ENCODE measurements at regions not wholly inside any gene's neighbourhood (a gene's known extent, or its start where the extent isn't known, plus 50 kb on each side); places are given as distances from the start of the nearest gene placed in this dataset.

DNA sequence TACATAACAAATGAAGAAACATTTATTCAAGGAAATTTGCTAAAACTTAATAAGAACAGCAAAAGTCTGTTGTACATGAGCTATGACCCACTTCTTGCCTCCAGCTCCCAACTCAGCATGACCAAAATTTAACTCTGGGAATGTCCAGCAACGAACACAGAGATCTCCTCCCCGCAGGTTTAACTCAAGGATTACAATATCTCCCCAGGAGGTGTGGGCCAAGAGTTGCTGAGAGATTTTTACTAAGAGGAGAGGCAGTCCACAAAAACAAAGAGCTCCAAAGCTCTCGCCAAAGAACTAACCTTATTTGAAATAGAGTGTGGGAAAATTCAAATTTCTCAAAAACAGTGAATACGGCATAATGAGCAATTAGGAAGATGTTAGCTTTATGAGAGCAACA is 318.5 kb downstream of the GRB14 start:
- no peak for DNase-seq (ENCODE audit: low read depth)

DNA sequence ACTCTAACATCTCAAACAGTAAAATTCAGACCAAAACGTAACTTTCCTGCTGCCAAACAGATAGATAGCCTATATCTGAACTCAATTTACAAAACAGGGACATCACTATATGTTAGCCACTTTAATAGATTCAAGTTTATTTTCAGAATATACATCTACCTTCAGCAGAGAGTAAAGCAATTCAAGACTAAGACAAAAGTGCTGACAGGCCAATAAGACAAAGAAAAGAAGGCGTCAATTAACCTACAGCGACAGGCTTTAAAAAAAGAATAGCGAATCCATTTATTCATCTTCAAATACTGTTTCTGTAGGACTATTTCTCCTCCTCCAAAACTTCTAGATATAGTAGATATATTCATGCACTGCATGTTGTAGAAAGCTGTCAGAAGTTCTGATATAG is 333.0 kb downstream of the GRB14 start:
- no peak for DNase-seq (ENCODE audit: low read depth)

DNA sequence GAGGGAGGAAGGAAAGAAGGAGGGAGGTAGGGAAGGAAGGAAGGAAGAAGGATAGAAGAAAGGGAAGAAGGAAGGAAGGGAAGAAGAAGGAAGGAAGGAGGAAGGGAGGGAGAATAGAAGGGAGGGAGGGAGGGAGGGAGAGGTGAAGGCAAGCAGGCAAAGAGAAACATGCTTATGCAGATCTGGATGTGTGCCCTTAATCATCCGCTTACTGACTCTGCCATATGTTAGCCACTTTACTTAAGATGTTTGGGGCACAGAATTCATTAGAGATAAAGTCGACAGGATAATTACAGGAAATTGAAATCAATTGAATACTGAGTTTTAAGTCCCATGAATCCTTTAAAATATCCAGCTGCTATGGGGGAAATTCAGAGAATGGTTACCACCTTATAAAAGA is 334.2 kb downstream of the GRB14 start:
- no peak for DNase-seq (ENCODE audit: low read depth)

DNA sequence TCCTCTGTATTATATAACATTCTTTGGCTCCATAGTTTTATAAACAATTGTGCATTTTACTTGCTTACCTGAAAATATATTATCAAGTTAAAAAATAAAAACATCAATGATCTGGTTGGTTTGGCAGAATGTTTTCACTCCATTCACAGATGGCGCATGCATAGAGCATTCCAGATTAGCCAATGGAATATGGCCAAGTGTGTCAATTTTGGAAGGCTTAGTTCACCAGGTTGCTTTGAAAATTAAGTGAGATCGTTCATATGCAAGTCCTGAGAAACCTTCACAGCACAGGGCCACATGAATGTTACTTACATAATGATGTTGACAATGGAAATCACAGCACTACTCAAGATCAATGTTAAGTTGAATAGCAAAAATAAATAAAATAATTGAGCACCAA is 335.7 kb downstream of the GRB14 start:
- no peak for DNase-seq (ENCODE audit: low read depth)

DNA sequence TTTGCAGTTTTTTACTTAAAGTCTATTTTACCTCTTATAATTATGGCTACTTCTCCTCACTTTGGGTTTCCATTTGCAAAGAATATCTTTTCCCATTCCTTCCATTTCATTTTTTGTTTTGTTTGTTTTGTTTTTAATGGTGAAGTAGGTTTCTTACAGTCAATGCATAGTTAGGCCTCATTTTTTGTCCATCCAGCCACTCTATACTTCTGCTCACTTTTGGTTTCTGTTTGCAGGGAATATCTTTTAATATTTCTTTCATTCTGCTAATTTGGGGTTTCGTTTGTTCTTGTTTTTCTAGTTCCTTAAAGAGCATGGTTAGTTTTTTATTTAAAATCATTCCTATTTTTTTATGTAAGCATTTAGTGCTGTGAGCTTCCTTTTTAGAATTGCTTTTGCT is 339.4 kb downstream of the GRB14 start:
- DNase-seq (ENCODE audit: low read depth), result no peak

DNA sequence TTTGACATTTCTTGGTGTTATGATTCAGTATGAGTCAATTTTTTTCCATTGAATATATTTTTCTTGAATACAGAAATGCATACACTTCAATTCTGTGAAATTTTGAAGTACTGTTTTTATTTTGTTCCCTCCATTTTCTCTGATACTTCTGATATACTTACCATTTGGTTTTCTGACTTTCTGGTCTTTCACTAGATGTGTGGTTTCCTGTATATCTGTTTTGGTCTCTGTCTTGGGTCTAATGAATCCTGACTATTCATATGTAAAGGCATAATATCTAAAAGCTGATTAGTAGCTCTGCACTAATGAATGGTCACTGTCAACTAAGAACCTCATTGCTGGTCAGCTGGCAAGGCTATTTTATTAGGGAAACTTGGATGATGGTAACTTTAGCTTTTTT is 345.6 kb downstream of the GRB14 start:
- no peak for DNase-seq (ENCODE audit: low read depth)

DNA sequence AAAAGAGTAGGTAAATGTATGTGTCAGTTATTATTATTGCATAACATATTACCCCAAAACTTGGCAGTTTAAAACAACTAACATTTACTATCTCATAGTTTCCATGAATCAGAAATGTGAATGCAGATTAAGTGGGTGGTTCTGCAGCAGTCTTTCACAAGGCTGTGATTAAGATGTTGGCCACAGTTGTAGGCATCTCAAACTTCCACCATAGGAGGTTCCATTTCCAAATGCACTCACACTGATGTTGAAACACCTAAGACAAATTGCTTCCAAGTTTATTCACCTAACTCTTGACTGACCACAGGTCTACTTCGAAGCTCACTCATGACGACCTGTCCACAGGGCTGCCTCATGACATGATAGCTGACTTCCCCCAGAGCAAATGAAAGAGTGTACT is 360.8 kb downstream of the GRB14 start:
- DNase-seq (ENCODE audit: low read depth), result no peak

DNA sequence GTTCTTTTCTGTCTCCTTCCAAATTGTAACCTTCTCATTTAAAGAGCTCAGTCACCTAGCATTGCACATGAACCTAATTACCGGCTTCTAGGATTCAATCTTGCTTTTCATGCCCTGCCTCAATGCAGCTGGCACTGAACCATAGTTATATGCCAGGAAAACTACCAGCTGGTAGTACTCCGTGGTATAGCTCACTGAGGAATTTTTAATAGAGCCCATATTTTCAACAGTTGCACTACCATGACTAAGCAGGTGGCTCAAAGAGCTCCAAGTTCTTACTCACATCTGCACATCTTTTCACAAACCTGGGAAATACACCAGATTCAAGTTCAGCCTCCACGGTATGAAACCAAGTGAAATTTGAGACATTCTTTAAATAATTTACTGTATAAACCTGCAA is 363.5 kb downstream of the GRB14 start:
- no peak for DNase-seq (ENCODE audit: low read depth)

DNA sequence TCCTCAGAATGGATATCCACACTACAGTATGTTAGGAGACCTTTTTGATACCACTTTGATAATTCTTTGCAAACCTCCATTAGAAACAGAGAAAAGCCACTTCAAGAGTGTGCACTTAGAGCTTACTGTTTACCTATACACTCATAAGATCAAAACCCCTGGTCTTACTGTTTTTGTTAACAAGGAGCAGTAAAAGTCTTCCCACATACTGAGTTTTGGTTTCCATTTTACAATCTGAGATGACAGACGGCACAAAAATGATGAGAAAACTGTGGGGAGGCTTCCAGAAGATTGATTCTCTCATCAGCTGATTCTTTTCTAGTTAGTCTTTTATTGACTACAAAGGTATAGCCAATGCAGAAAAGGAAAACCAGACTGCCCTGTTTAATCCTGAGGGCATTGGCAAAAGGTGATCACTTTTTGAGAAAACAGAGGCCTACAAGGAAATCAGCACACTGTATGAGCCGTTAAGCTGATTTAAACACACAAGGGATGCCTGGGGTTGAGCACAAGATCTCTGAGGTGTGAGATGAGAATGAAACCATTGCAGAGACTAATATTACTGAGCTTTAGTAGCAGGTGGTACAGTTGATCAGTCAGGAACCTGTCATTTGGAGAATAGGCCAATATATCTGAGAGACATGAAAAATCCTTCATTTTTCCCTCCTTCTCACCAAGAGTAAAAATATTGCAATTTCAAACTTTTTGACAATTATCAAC is 368.6 kb downstream of the GRB14 start:
- no peak for DNase-seq (ENCODE audit: low read depth)

DNA sequence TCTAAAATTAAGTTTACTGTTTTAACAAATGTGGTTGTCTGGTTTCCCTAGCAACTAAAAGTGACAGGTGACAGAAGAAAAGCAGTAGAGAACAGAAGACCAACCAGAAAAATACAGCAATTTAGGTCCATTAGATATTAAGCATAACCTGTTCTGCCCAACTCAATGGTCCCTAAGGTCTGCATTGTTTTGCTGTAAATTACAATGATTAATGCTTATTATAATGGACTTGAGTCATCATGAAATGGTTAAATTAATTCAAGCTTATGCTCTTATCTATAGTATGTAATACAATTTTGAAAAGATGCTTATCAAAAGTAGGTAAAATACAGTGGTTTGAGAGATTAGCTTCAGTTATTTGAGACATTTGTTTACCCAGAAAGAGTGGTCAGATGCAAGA is 378.0 kb downstream of the GRB14 start:
- DNase-seq (ENCODE audit: low read depth), result no peak

DNA sequence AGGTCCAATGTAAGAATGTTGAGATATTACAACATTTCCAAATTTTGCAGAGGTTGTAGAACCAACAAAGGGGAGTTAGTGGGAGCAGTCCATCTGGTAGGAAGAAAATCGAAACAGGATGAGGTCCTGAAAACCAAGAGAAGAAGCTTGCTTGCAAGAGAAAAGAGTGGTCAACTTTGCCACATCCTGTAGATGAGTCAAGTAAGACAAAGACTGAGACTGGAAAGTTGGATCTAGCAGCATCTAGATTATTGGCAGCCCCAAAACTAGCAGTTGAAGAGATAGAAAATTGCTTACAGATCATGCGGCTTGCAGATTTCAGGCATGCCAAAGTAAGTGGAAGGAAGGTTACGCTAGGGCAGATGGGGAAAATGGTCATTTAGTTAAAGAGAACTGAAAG is 378.9 kb downstream of the GRB14 start:
- DNase-seq (ENCODE audit: low read depth), result no peak

DNA sequence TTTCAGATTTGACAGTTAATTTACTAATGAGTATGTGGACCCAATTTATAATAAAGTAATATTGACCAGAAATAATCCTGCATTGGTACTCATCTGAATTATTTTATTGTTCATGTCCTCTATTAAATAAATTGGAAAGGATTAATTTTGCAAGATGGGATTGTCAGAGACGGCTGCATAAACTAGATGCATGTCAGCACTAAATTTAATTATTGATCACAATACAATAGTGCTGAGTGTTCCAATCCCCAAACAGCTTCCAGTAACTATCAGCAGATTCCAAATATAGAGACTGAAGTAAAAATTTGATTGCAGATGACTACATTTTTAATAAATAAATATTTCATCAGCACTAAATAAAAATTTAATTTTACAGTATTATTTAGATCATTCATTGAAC is 387.2 kb downstream of the GRB14 start:
- no peak for DNase-seq (ENCODE audit: low read depth)

DNA sequence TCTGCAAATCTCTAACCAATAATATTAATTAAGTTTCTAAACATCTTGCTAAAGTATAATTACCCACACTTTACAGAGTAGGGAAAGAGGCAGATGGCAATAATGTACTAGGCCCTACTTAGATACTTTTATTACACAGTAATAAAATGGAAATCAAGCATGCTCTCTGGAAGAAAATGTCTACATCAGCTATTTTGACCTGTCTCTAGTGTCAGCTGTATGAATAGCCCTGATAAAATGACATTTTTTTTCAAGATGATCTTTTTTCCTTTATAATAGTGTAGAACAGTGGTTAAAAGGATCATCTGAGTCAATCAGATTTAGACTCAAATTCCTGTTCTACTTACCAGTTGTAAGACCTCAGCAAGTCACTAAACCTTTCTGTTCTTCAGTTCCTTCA is 397.3 kb downstream of the GRB14 start:
- DNase-seq (ENCODE audit: low read depth), result no peak

DNA sequence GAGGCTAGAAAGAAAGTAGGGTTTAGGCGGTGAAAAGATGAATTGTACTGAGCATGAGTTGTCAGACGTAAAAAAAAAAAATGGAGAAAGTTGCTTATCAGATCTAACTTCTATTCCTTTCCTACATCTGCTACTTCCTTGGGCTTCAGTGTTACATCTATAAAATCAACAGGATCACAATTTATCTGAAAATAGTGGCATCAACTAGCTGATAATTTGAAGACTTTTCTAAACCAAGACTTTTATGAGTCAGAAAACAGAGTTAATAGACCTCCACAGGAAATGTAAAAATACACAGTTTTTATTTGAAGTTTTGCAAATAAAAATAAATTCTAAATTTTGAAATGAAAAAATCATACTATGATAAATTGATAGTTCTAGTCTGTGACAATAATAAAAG is 399.8 kb downstream of the GRB14 start:
- DNase-seq (ENCODE audit: low read depth), result no peak

DNA sequence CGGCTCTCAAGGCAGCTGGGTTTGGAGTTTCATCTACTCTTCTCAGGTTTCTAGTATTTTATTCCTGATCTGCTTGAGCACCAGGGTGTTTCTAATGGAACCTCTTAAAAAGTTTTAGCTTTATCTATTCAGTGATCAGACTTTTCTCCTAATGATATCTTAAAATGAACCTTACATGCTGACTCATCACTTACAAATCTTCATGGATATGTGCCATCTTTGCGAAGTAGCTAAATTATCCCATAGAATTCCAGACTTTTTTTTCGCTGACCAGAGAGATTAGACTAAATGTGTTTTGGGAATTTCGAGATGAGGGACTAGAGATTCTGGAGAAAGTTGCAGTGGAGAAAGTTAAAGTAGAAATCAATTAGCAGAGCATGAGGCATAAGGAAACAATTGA is 401.0 kb downstream of the GRB14 start:
- DNase-seq (ENCODE audit: low read depth), result no peak

DNA sequence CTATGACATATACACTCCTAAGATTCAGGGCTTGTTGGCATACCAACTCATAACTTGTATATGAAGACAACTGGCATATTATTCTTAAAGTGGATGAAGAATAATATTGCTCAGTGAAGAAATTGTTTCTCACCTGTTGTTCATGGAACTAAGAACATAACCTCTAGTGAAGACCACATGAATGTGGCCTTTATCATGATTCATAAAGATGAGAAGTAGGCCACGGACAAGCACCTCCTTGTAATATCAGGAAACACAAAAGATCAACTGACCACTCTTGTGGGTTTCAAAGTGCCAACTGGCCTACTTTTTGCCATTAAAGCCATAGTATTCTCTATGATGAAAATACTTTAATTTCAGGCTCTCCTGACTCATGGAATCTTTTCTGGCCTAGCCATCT is 407.4 kb downstream of the GRB14 start:
- DNase-seq (ENCODE audit: low read depth), result no peak

DNA sequence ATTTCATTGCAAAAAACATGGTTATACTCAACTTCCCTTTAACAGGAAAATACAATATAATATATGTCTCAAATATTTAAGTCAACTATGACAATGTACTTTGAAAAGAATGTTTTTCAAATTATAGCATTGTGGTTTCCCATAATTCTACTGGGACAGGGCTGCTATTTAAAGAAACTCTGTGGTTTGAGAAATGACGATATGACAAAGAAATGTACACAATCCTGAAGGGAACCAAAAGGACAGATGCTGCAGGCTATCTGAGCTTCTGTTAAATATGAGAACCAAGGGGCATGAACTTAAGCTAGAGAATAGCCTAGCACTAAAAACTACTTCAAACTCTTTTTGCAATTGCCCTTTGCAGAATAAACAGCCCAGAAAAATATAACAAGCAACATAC is 415.9 kb downstream of the GRB14 start:
- DNase-seq (ENCODE audit: low read depth), result peak; percentile 52

DNA sequence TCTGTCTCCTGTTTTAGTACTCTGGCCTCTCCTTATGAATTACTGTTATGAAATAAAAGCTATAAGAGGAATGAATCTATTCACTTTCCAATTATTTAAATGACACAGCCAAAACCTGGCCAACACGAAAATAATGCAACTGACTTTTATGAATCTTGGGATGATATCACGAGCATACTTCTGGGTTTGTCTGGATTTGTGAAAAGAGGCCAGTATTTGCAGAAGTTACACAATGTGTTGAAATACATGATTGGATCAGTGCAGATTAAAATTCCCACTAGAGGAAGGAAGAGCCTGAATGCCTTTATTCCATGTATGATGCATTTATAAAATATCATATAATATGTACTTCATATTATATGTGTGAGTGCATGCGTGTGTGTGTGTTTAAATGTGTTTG is 418.2 kb downstream of the GRB14 start:
- DNase-seq (ENCODE audit: low read depth), result peak; percentile 17

DNA sequence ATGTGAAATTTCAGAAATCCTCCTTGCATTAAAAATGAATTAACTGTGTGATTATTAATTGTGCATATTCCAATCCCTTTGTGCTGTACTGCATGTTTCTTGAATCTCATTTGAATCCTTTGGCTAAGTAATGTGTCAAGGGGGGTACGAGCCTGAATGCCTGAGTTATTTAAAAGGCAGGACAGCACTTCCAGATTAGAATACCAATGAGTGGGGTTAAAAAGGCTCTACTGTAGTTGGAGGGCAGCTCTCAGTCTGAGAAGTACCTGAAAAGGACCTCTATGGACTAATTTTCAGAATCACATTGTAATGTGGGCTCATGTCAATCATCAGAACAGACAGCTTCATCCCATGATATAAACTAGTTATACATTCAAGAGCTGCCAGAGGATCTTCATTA is 423.0 kb downstream of the GRB14 start:
- DNase-seq (ENCODE audit: low read depth), result no peak

DNA sequence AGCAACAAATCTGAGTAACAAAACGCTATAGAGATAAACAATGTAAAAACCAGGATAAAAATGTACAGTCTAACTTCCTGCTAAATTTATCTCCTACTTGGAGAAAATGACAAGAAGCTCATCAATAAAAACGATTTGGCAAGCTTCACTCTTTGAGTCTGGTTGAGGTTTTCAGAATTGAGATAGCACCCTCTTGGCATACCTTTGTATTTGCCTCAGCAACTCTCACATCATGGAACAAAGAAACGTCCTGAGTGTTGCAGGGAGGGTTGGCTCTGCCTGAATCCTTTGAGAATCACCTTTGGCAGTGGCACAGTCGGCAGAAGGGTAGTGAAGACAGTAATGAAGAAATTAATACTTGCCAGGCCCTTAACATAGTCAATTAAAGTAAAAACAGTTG is 430.6 kb downstream of the GRB14 start:
- DNase-seq (ENCODE audit: low read depth), result no peak

DNA sequence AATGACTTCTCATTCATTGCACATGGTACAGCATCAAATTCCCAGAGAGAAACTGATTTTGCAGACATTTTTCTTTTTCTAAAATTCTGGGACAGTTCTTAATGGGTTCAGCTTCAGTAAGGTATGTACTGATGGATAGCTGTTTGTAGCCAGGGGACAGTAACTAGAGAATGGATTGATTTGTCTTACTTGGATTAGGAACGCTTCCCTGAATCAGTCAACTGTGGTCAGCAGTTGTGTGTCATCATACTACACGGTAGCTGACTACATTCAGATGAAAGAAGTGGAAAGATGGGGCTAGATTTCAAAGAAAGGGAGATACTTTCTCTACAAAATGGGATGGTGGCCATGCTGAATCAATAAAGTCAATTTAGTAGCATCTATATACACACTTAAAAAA is 431.4 kb downstream of the GRB14 start:
- DNase-seq (ENCODE audit: low read depth), result no peak

DNA sequence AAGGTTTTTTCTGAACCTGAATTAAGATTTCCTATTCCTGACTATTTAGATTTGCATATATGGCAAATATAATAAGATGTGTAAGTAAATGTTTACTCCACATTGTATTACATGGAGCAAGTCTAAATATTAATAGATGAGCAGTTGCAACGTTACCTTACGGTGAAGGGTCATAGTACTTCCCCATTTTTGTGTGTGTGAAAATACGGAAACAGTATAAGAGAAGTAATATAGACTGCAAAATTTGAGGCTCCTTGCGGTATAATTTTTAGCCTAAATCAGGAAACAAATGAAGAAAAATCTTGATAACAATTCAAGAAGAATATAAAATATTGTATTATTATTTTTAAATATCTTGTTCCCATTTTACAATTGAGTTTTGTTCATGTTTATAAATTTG is 434.2 kb downstream of the GRB14 start:
- DNase-seq (ENCODE audit: low read depth), result no peak

DNA sequence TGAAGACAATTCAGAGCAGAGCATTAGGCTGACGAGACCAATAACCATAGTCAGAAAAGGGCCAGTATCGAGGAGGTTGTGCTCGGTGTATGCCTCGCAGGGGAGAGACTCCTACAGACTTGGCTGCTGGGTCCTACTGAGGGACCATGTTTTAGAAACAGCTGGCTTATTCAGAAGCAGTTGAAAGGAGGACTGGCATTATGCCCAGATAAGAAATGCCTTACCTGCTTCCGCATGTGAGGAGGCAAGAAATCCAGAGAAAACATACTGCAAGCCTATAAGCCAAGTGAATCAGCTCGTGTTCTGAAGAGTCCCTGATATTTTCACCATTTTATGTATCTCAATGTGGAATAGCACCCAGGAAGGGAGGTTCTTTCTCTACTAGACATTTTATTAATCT is 434.7 kb downstream of the GRB14 start:
- no peak for DNase-seq (ENCODE audit: low read depth)

DNA sequence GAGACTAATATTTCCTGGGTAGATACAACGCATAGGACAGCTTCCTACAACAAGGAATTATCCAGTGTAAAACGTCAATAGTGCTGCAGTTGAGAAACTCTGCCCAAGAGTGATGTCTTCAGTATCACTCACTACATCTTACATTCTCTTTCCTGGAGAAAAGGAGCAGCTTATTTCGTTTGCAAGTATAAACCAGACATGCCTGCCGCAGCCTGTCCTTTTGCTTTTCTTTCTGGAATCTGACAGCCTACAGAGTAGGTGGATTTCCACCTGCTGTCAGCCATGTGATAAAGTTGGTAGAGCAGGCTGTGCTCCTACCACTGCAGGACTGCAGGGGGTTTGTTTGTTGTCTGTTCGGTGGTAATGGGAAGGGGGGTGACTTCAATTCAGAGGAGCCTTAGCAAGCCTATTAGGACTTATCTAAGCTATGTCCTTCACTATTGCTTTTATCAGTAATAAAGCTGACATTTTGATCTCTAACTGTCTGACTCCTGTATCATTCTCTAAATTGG is 439.1 kb downstream of the GRB14 start:
- DNase-seq (ENCODE audit: low read depth), result no peak

Data from GM04503 (cell line).